Adipocyte (in vitro differentiated cells): ENCODE measurements at regions not wholly inside any gene's neighbourhood (a gene's known extent, or its start where the extent isn't known, plus 50 kb on each side); places are given as distances from the start of the nearest gene placed in this dataset.

Experiments used
- DNase-seq: peaks from one replicate; pipeline ENCODE4 v3.0.0-alpha.2; 2015; ENCODE audit warnings: low read depth
- H3K27me3 ChIP-seq: replicated peaks from 2 replicates; pipeline ENCODE4 v1.7.0; 2013; ENCODE audit warnings: mild to moderate bottlenecking, low read length, moderate library complexity; ENCODE audit not compliant: control insufficient read depth, insufficient read depth
- H3K36me3 ChIP-seq: 2 replicates; pipeline ENCODE4 v1.7.0; 2013; ENCODE audit warnings: low read length, mild to moderate bottlenecking, moderate library complexity; ENCODE audit not compliant: control insufficient read depth, insufficient read depth, severe bottlenecking
- H3K4me1 ChIP-seq: 2 replicates; pipeline ENCODE4 v1.7.0; 2013; ENCODE audit warnings: mild to moderate bottlenecking, low read length, moderate library complexity; ENCODE audit not compliant: control insufficient read depth, insufficient read depth
- H3K4me3 ChIP-seq: 2 replicates; pipeline ENCODE4 v1.7.0; 2013; ENCODE audit warnings: mild to moderate bottlenecking, low read length, moderate library complexity
- H3K9ac ChIP-seq: 2 replicates; pipeline ENCODE4 v1.7.0; 2013; ENCODE audit warnings: mild to moderate bottlenecking, low read length, moderate library complexity
- H3K9me3 ChIP-seq: 2 replicates; pipeline ENCODE4 v1.7.0; 2013; ENCODE audit warnings: mild to moderate bottlenecking, low read length, moderate library complexity; ENCODE audit not compliant: control insufficient read depth

DNA sequence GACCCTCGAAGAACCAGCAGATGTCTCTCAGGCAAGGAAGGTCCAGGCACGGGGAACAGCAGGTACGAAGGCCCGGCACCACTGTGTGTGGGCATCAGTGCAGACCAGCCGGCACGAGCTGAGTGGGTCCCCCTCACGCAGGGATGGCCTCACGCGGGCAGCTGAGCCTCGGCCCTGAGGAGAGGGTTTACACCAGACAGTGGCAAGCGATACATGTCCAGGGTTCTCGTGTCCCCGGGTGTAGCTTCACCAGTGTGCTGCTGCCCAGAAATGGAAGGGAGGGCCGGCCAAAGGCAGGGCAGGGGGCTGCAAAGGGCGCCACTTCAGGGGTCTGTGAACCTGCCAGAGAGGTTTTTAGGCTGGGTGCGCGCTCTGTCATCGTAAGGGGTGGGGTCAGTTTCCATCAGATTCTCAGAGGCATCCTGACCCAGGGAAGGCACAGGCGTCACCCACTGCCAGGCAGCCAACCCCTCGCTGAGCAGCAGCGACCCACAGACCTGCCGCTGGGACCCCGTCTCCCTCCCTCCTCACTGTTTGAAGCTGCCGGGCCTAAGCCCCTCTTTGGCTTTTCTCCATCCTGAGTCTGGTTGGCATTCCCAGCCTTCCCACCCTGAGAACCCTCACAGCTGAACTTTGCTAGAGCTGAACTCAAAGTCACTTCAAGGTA lies 107.0 kb downstream of the CPZ start:
- peaks cover 11% of the 10 kb centered on the region for H3K9me3 ChIP-seq
- DNase-seq = no peak
- H3K4me1 ChIP-seq = peaks cover 3% of the 10 kb centered on the region
- peaks cover 41% of the 10 kb centered on the region for H3K27me3 ChIP-seq
- H3K9ac ChIP-seq = no peak overlapping the region
- no peaks in the 10 kb centered on the region for H3K36me3 ChIP-seq
- no peak overlapping the region for H3K4me3 ChIP-seq

DNA sequence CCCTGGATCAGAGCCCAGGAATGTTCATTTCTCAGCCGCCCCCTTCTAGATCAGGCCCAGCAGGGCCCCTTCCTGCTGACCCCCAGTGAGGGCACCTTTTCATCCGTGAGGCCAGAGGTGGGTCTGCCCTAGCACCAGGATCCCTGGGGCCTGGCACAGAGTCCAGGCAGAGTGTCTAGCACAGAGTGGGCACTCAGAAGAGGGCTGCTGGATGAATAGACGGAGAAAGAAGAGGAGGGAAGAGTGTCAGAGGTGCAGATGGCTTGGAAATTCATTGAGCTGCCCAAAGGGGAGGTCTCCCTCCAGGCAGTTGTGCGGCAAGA lies 106.5 kb downstream of the CPZ start:
- Histone ChIP-seq H3K27me3 (peaks cover 36% of the 10 kb centered on the region), H3K4me3 (no peak overlapping the region), H3K9me3 (peaks cover 11% of the 10 kb centered on the region), H3K36me3 (no peaks in the 10 kb centered on the region), H3K9ac (no peak overlapping the region), H3K4me1 (peaks cover 3% of the 10 kb centered on the region)
- no peak for DNase-seq

DNA sequence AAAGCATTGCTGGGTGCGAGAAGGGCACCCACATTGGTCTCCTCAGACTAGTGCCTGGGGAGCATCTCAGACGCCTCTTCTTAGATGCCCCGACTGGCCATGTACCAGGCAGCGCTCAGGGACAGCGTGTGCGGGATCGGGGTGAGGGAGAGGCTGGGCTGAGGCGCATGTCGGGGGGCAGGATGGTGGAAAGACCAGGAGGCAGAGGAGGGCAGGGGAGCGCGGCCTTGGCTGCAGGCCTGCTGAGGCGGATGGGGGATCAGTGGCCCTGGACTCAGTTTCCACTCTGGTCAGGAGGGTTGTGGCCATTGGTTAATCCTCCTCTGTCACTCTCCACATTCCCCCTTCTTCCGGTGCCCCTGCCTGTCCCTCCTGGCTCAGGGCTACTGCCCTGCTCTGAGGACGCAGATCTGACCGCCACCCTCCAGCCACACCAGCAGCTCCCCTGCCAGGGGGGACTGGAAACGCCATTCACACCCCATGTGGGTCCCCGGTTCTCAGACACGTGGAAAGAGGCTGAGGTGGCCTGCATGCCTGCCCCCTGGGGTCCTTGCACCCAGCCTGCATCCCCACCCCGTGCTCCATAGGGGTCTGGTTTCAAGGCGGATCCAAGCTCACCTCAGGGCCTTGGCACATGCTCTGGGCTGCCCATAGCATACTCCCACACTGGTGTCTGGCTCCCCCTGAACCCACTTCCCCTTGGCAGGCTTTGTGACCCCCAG lies 105.9 kb downstream of the CPZ start:
- peaks cover 11% of the 10 kb centered on the region for H3K9me3 ChIP-seq
- peaks cover 35% of the 10 kb centered on the region for H3K27me3 ChIP-seq
- no peak overlapping the region for H3K4me3 ChIP-seq
- no peak overlapping the region for H3K9ac ChIP-seq
- no peaks in the 10 kb centered on the region for H3K36me3 ChIP-seq
- peaks cover 3% of the 10 kb centered on the region for H3K4me1 ChIP-seq
- no peak for DNase-seq

DNA sequence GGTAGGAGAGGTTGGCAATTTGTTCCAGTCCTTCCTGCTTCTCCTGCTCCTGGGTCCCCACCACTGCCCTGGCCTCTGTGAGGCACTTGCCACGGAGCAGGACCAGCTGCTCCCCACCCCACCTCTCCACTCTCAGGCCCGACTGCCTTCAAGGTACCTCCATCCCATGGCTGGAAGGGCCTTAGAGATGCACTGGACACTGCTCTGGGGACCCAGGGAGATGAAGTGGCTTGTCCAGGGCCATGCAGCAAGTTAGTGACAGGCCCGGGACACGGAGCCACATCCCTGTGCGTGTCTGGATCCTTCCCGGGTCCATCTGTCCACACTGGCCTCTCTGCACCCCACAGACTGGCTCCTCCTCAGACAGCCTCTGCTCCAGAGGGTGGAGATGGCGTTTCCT lies 105.3 kb downstream of the CPZ start:
- Histone ChIP-seq H3K4me1 (peaks cover 3% of the 10 kb centered on the region), H3K9me3 (peaks cover 14% of the 10 kb centered on the region), H3K4me3 (no peak overlapping the region), H3K27me3 (peaks cover 37% of the 10 kb centered on the region), H3K9ac (no peak overlapping the region), H3K36me3 (no peaks in the 10 kb centered on the region)
- DNase-seq = no peak

DNA sequence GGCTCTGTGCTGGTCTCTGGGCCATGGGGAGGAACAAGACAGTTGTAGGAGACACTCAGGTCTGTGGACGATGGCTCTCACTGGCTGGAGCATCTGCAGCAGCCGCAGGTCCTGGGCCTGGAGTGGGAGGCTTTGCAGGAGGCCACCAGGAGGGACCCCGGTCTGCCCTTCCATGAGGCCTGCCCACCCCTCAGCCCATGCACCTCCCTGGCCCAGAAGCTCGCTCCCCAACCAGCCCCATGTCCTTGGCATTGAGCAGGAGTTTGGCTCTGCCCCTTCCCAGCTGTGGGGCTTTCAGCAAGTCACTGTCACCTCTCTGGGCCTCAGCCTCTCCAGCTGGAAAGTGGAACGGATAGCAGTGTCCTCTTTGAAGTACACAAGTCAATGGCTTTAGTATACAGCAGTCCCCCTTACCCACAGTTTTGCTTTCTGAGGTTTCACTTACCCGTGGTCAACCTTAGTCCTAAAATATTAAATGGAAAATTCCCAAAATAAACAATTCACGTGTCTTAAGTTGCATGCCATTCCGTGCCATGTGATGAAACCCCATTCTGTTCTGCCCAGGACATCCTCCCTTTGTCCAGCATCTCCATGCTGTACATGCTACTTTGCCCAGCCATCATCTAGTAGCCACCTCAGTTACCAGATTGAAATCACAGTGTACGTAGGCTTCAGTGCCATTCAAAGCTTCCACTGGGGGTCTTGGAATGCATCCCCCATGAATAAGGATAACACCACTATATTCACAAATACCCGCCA lies 104.0 kb downstream of the CPZ start:
- no peaks in the 10 kb centered on the region for H3K36me3 ChIP-seq
- no peak overlapping the region for H3K9ac ChIP-seq
- H3K9me3 ChIP-seq = peaks cover 14% of the 10 kb centered on the region
- no peak overlapping the region for H3K4me3 ChIP-seq
- DNase-seq = no peak
- peaks cover 31% of the 10 kb centered on the region for H3K27me3 ChIP-seq
- peaks cover 3% of the 10 kb centered on the region for H3K4me1 ChIP-seq

DNA sequence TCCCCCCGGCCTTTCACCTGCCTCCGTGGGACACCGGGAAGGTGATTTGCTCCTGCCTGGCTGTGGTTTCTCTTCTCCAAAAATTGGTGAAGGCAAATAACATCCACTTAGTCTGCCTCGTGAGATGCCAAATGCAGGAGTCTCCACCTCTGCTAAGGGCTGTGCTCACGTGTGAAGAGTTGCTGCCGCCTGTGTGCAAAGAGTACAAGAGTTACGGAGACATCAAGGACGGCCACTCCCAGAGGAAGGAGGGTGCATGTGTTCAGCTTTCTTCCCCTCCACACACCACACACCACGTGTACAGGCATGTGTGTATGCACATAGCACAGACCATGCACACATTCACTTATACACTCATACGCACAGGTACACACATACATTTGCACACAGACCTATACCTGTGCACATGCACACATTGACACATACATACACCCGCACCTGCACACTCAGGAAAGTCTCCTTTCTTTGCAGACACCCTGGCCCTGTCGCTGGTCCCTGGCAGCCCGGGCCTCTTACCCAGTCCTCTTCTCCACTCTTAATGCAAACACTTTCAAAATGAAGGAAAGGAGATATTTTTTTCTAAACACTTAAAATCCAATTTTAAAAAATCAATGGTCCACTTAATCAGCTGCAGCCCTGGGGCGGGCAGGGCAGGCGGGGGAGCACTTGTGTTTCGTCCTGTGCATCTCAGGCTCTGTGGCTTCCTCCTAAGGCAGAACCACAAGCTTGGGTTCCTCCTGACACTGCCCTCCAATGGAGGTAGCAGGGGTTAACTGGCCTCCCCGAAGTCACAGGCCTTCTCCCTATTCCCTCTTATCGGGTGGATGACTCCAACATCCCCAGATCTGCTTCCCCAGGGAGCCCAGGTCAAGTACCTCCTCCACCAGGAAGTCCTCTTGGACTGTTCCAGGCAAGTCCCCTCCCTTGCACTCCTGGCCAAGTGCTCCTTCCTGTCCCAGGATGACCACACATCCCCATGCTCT lies 103.0 kb downstream of the CPZ start:
- peaks cover 21% of the 10 kb centered on the region for H3K27me3 ChIP-seq
- H3K9me3 ChIP-seq = peaks cover 14% of the 10 kb centered on the region
- no peak for DNase-seq
- no peak overlapping the region for H3K9ac ChIP-seq
- H3K36me3 ChIP-seq = no peaks in the 10 kb centered on the region
- H3K4me1 ChIP-seq = no peaks in the 10 kb centered on the region
- no peak overlapping the region for H3K4me3 ChIP-seq

DNA sequence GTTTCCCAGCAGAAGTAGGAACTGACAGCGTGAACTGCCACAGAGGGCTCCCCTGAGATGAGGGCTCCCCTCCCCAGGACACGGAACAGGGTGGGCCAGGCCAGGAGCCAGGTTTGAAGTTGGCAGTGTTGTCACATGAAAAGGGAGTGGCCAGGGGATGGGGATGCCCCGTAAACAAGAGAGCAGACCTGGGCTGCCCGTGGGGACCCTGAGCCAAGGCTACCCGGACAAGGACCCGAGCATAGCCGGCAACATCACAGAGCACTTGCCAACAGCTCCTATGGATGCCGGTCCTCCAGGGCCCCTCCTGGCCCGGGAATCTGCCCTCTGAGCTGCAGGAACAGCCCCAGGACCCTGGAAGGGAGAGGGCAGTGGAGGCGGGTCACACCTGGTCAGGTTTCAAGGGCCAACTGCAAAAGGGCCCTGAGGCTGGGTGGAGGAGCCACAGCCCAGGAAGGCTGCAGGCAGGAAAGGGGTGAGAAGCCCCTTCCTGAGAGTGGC lies 102.1 kb downstream of the CPZ start:
- Histone ChIP-seq H3K9ac (no peak overlapping the region), H3K9me3 (peaks cover 14% of the 10 kb centered on the region), H3K36me3 (no peaks in the 10 kb centered on the region), H3K27me3 (peaks cover 23% of the 10 kb centered on the region), H3K4me1 (no peaks in the 10 kb centered on the region), H3K4me3 (no peak overlapping the region)
- no peak for DNase-seq

DNA sequence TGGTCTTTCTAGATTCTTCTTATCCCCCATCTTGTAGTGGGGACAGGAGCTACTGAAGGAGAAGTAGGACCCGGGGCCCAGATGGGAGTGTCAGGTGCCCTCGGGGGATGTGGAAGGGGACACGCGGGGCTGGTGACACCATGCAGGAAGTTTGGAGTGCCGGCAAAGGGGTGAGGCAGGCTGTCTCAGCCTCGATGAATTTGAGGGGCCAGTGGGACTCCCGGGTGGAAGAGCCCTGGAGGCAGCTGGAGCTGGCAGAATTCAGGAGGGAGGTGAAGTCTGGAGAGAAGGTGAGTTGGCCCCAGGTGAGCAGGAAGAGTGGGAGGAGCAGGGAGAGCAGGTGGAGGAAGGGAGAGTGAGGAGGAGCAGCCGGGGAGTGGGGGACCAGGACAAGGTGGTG lies 101.7 kb downstream of the CPZ start:
- Histone ChIP-seq H3K9ac (no peak overlapping the region), H3K36me3 (no peaks in the 10 kb centered on the region), H3K27me3 (peaks cover 23% of the 10 kb centered on the region), H3K4me1 (no peaks in the 10 kb centered on the region), H3K9me3 (peaks cover 14% of the 10 kb centered on the region), H3K4me3 (no peak overlapping the region)
- no peak for DNase-seq

DNA sequence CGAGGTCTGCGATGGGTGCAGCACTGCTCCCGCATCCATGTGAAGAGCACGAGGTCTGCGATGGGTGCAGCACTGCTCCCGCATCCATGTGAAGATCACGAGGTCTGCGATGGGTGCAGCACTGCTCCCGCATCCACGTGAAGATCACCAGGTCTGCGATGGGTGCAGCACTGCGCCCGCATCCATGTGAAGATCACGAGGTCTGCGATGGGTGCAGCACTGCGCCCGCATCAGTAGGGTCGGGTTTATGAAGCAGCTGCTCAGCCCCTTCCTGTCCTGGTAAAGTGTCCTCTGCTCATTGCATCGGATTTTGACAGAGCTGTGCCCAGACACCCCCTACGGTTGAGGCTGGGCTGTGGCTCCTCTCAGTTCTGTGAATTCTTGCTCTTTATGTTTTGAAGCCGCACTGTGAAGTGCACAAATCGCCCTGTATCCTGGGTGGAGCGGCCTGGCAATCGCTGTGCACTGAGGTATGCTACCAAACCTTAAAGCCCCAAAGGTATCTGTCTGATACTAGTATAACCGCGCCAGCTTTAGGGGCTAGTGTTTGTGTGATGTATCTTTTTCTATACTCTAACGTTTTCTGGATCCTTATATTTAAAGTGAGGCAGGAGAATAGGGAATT lies 98.7 kb downstream of the CPZ start:
- Histone ChIP-seq H3K27me3 (peaks cover 44% of the 10 kb centered on the region), H3K4me3 (no peak overlapping the region), H3K36me3 (no peaks in the 10 kb centered on the region), H3K9ac (no peak overlapping the region), H3K4me1 (no peaks in the 10 kb centered on the region), H3K9me3 (peaks cover 3% of the 10 kb centered on the region)
- DNase-seq = no peak

DNA sequence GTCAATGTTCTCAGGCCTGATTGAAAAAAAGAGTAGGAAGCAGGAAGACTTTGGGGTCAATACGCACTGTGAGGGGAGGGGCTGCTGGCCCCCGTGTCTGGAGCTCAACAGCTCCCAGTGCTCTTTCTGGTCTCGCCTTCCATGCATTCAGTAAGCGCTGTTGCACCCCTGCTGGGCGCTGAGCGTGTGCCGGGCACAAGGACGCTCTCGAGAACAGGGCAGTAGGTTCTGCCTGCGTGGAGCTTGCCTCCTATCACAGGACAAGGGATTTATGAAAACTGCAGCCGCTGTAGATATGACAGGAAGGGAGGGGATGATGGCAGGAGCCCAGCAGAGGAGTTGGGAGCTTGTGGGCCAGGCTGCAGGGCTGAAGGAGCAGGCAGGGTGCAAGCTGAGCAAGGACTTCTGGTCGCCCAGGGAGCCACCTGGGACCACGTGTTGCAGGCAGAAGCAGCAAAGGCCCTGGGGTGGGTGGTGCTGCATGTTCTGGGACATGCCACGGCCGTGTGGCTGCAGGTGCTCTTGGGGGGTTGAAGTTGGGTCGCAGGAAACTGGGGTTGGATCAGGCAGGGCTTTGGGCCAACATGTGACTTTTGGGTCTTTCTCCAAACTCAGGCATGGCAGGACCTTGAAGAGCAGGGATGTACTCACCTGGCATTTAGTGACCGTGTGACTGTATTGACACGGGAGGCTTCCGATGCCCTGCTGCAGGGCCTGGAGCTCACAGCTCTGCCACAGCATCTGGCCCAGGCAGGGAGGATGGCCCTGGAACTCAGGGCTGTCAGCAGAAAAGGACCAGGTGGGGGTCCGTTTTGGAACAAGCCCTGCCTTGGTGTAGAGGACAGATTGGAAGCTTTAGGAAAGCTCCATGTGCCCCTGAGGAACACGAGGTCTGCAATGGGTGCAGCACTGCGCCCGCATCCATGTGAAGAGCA lies 97.9 kb downstream of the CPZ start:
- Histone ChIP-seq H3K4me3 (no peak overlapping the region), H3K9me3 (peaks cover 3% of the 10 kb centered on the region), H3K27me3 (peaks cover 51% of the 10 kb centered on the region), H3K36me3 (no peaks in the 10 kb centered on the region), H3K4me1 (no peaks in the 10 kb centered on the region), H3K9ac (no peak overlapping the region)
- no peak for DNase-seq
